ENCODE measurements at regions not wholly inside any gene's neighbourhood (a gene's known extent, or its start where the extent isn't known, plus 50 kb on each side); places are given as distances from the start of the nearest gene placed in this dataset.
A peak's percentile ranks its signal among the peaks of the same experiment; 100 is the strongest.

DNA sequence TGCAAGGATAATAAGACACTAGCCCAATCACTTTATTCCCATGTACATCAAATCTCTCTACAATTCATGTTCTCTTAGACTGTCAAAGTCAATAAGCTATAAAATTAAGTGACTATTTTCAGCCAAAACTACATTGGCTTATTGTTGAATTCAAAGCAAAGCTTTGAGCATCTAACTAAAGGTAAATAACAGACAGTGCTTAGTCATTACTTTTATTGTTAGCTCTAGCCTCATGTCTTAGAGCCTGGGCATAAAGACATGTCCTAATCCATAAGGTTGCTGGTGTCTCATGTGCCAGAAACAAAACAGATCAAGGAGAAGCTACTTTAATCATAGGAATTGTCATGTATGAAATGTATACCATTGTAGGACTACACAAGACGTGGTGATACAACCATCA is 103.1 kb upstream of the UNC5C start:
- DNase-seq = no peak

GRCh38 chr4:95644417-95644816 is 95.6 kb upstream of the UNC5C start:
- no peak for DNase-seq

GRCh38 chr4:95643627-95644026 is 94.9 kb upstream of the UNC5C start:
- DNase-seq = no peak

DNA sequence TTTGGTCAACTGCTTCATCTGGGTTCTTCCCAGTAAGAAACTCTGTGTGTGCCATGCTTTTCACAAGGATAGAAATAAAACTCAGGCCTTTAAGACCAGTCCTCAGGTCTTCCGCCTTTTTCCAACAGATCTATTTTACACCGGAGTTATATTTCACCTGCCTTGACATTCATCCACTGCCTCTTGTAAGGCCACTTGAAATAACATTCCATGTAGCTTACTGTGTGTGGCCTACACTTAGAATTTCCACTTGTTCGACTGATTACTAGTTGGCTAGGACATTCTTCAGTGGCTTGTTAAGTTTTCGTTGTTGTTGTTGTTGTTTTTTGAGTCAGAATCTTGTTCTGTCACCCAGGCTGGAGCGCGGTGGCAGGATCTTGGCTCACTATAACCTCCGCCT is 92.8 kb upstream of the UNC5C start:
- DNase-seq = no peak

GRCh38 chr4:95640311-95640710 is 91.5 kb upstream of the UNC5C start:
- no peak for DNase-seq

DNA sequence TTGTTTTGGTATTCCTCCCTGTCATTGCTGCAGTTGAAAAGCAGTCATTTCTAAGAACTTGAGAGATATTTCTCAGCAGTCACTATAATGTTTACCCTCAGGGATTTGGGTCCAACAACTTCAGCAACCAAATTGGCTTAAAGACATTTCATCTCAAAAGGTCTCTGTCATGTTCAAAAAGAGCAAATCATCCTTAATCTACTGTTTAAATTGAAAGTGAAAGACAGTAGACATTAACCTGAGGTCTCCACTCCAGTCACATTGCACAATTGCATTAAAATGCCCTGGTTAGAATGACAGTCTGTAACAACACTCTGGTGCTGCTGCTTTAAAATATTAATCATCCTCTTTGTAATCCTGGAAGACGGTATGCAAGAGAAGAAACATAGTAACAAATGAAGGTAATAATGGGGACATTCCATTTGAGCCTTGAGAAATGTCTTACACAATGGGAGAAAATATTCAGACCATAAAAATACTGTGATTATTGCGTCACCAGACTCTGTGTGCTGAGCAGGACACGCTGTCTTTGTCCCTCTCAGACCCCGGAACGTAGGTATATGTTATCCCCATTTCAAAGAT is 90.2 kb upstream of the UNC5C start:
- DNase-seq = no peak

- DNase-seq = peak; percentile 10
These were observed 88.3 kb upstream of the UNC5C start for GRCh38 chr4:95637043-95637600.

DNA sequence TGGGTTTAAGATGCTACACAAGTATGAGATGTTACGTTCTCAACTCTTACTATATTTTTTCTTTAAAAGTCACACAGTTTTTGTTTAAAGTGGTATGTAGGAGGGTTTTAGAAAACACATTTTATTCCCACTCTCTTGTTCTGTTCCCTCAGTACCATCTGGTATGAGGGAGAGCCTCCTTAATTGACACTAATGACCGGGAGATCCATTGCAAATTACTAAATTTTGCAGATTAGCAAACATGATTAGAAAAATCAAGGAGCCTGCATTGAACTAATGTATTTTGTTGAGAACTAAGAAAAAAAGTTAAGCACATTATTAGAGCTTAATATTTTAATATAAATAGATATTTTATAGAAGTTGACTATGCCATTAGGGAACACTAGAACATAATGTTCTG is 87.3 kb upstream of the UNC5C start:
- no peak for DNase-seq

DNA sequence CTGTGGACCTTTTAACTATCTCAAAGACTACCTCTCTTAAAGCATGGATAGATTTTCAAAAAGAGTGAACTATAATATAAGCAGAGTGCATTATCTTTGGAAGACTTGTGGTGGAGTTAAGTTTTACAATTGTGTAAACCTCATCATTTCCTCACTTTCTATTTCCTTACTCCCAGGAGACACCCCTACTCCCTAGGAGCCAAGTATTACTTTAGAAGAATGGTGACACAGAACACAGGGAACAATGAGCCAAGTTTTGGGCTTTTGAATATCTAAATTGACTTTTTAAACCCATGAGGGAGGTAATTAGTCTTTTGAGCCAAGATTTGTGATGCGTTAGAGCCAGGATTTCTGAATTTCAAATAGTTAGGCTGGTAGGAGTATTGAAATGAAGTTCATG is 78.9 kb upstream of the UNC5C start:
- no peak for DNase-seq

DNA sequence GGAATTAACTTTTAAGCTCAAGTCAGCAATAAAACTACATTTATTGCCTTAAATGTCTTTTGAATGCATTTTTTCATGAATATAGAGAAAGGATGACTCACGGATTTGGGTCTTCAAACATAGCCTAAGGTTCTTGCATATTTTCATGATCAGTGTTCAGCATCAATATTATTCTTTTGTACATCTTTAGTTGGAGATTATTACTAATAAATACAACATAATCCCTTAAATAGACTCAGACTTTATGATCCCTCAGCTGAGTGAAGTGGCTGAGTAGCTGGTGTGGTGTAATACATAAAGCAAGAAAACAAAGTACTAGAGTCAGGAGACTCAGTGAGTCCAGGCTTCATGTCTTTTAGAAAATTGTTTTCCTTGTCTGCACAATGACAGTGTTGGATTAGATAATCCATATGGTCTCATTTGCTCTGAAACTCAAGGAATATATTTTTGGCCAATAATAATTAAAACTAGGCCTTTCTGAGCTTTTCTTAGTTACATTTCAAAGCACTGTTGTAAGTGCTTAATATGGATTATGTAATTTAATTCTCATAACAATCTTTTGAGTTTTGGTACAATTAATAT is 78.3 kb upstream of the UNC5C start:
- DNase-seq = no peak

DNA sequence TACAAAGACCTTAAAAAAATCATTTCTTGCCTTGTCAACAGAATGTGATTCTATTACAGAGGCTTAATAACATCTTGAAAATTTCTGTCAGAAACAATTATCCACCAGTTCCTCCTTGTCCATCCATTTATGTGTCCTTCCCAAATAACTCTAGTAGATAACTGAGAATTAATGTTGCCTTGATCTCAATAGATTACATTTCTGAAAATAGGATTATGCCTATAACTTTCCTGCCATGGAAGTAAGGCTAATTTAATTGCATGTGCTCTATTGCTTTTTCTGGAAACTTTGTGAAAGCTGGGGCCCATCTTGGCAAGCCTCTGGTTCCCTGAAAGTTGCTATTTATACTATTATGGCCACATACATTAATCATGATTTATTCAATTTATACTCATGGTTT is 76.2 kb upstream of the UNC5C start:
- DNase-seq = no peak

DNA sequence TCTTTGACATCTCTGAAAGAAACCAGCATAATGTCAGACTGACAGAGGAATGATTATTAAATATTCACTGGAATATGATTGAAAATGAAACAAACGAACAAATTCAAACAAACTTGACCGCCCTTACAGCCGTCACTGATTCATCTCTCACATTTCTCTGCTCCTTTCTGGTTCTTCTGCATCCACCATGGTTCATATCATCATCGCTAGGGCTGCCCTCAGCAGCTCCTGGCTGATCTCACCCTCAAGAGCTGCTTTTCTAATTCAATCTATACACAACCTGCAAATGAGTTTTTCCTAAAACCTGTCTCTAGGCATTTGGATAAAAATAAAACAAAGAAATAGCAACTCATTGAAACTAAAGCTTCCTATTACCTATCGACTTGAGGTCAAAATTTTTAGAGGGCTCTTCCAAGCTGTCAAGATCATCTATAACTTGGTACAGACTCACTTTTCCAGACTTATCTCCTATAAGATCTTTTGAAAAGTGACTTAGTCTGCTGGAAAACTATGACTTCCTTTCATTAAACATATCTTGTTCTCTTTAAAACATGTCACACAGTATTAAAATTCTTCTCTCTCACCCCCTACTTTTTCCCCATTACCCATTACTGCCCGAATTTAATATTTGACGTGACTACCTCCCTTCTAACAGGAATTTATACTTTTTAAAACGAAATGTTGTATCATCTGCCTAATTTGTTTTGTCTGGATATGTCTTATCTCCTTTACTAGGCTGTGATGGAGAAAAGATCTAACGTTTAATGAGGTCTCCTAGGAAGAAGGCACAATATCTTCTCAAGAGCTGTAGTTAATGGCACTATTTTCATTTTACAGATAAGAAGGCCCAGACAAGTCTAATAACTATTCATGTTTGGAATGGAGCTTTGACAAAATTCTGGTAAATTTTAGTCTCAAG is 71.0 kb upstream of the UNC5C start:
- no peak for DNase-seq

GRCh38 chr4:95614684-95615205 is 66.0 kb upstream of the UNC5C start:
- DNase-seq = no peak

GRCh38 chr4:95610061-95610569 is 61.3 kb upstream of the UNC5C start:
- DNase-seq = no peak

- no peak for DNase-seq
These were observed 58.0 kb upstream of the UNC5C start for GRCh38 chr4:95606739-95607138.

- no peak for DNase-seq
These were observed 54.6 kb upstream of the UNC5C start for GRCh38 chr4:95603393-95603792.

- no peak for DNase-seq
These were observed 54.1 kb upstream of the UNC5C start for GRCh38 chr4:95602872-95603271.

DNA sequence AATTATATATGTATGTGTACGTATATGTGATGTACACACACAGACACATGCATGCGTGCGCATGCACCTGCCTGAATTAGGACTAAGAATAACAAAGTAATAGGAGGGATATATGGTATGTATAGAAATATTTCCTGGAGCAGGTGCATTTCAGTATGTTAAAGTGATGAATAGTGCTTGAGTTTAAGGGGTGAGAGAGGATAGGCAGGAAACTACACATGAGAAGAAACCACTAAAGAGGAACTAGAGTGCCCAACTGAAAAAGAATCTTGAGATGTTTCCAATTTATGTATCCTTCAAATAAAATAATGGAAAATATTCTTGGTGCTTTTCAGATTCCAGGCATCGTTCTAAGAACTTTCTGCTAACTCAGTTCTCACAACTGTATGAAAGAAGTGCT is 52.6 kb upstream of the UNC5C start:
- no peak for DNase-seq

DNA sequence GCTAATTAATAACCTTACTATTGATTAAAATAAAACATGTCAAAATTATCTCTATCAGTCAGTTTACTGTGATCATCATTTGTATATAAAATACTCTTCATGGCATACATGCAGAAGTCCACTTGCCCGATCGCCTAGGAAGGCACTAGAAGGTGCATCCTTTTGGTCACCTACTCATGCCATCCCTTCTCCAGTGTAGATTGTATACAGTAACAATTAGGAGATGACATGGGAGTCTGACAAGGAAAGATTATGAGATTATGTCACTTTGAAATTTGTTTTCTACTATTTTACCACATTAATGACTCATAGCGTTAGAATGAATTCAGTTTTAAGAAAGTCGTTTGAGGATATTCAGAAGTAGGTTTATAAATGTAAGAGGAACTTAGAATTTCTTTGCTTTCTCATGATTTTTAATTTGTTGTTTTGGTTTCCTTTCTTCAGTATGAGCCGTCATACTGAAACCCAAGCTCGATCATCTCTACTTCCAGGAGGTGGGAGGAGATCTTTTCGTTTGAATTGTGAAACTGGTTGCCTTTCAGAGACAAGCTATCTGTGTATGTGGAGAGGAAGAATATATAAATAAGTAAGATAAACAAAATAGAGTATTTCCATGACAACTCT is 51.1 kb upstream of the UNC5C start:
- DNase-seq = no peak
